NCI-H2107 treated with DMSO at 0.1 percent for 48 hours (cell line): ENCODE measurements at regions not wholly inside any gene's neighbourhood (a gene's known extent, or its start where the extent isn't known, plus 50 kb on each side); places are given as distances from the start of the nearest gene placed in this dataset.
A peak's percentile ranks its signal among the peaks of the same experiment; 100 is the strongest.

Source experiments
- DNase-seq: peaks from one replicate; lab custom pipeline; 2025; ENCODE audit not compliant: unreplicated experiment; lab: John Stamatoyannopoulos, UW

DNA sequence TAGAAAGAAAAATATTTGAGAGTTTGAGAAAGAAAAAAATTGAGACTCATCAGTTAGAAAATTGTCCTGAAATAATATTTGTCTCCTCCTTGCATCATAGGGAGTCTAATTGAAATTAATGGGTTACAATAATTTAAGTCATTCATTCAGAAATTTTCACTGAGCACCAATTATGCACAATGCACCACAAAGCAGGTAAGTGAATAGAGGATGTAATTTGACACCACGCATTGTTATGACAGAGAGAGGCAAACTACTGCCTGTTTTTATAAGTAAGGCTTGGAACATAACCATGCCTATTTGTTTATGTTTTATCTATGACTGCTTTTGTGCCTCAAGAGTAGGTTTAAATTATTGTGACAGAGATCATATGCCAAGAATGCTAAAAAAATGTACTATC, 537.9 kb upstream of the FAT3 start:
- DNase-seq = peak; percentile 21

DNA sequence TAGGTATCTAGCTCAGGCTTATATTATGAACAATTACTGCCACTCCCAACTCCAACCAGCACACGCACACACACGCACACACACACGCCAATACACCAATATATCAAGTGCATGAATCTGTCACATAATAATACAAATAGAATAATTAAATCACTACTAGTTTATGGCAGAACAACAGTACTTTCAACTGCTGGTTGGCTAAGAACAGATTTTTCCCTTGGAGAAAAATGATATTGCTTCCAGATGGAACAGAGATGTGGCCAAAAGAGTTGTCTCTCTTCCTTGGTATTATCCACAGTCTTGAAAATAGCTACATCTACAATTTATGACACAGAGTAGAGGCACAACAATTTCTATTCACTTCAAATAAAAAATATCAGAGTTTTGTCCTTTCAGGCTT, 538.3 kb upstream of the FAT3 start:
- DNase-seq = no peak

DNA sequence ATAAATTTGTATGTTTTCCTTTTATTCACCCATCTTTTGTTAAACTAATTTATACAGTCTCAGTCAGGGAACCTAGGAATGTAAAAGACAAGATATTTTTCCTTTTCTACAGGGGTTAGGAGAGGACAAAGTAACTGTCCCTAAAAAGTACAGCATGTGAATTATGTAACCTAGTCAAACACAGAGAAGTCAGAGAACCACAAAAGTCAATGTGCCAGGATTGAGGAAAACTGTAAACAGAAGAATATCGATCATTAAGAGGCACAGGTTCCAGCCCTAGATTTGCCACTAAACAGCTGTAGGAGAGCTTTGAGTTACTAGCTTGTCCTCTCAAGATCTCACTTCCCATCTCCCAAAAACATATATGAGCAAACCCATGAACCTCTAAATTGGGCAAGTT, 550.9 kb upstream of the FAT3 start:
- no peak for DNase-seq

DNA sequence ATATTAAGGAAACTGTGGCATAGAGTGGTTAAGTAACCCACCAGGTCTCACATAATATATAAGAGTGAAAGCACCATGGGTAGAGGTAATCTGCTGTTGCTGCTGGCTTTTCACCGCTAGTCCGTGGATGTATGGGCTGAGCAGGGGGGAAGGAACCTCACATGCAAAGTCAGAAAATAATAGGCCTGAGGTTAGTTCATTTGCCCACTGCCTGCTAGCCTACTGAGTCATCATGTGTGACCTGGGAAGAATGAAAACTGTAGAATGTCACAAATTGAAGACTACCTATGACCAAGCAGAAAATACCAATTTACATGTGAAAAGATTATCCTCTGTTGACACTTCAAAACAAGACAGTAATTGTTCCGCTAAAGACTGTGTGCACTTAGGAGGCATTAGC, 560.1 kb upstream of the FAT3 start:
- DNase-seq = peak; percentile 15

DNA sequence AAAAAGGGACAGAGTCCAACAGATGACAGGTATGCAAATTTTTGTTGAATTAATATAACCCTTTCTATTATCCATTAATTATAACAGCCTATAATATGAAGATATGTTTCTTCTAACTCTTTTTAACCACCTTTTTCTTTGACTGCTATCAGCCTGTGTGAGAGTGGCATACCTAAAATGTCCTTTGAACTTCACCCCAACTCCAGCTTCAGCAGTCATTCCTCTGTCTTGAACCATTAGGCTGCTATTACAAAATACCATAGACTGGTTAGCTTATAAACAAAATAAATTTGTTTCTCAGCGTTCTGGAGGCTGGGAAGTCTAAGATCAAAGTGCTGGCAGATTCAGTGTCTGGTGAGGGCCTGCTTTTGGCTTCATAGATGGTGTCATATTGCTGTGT, 564.6 kb upstream of the FAT3 start:
- no peak for DNase-seq

GRCh38 chr11:91654686-91655085, 569.9 kb upstream of the FAT3 start:
- DNase-seq = no peak

DNA sequence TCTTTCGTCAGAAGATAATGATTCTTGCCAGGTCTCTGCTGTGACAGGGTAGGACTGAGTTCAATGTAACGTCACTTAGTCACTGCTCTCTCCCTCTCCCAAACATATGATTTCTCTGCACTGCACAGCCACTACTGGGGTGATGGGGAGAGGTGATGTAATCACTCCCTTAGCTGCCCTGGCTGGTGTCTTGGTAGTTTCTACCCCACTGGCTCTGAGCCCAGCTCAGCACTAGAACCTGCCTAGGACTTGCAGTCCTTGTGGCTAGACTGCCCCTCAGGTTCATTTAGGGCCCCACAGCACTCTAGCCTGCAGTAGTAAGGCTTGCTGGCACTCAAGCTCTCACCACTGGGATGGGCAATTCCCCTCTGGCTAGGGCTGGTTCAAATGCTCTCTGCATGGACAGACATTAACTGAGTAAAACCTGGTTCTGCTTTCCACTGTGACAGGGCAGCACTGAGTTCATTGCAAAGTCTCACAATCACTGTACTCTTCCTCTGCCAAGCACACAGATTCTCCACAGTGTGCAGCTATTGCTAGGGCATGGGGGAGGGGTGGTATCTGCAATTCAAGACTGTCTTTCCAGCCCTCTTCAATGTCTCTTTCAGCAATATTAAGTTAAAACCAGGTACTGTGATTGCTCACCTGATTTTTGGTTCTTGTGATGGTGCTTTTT, 571.4 kb upstream of the FAT3 start:
- no peak for DNase-seq

GRCh38 chr11:91650802-91651201, 573.8 kb upstream of the FAT3 start:
- DNase-seq = no peak

- no peak for DNase-seq
Measured at GRCh38 chr11:91641153-91641552, 583.5 kb upstream of the FAT3 start.

- DNase-seq = no peak
Measured at GRCh38 chr11:91639359-91639758, 585.3 kb upstream of the FAT3 start.

- no peak for DNase-seq
Measured at GRCh38 chr11:91630916-91631673, 593.5 kb upstream of the FAT3 start.

DNA sequence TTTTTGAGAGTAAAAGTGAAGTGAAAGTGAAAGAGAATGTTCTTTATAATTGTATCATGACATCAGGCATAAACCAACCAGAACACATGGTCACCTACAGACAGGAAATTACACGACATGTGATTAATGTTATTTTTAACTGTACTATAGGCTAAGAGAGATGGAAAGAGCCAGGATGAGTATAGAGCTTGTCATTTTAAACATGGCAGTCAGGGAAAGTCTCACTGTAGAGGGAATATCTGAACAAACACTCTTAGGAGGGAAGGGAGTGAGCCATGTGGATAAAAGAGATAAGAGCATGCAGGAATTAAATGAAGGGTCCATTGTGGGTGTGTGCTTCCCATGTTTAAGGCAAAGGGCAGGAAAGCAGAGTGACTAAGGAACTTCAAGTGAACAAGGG, 599.1 kb upstream of the FAT3 start:
- DNase-seq = no peak

- no peak for DNase-seq
Measured at GRCh38 chr11:91624021-91624420, 600.6 kb upstream of the FAT3 start.

DNA sequence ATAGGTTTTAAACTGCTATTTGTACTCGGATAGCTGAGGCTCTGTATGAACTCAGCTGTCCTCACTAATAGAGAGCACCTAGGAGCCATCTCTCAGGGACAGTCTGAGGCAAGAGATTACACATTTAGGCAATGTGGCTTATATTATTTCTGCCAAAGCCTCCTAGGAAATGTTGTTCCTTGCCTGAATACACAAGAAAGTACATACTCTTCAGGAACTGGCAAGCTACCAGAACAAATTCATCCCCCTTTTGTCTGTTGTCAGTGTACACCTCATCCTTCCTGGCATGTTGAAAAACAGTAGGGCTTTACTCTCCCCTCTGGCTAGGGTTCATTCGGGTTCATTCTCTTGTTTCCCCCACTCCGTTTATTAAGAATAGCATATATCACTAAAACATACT, 615.9 kb upstream of the FAT3 start:
- DNase-seq = no peak

GRCh38 chr11:91596111-91596510, 628.5 kb upstream of the FAT3 start:
- DNase-seq = no peak

DNA sequence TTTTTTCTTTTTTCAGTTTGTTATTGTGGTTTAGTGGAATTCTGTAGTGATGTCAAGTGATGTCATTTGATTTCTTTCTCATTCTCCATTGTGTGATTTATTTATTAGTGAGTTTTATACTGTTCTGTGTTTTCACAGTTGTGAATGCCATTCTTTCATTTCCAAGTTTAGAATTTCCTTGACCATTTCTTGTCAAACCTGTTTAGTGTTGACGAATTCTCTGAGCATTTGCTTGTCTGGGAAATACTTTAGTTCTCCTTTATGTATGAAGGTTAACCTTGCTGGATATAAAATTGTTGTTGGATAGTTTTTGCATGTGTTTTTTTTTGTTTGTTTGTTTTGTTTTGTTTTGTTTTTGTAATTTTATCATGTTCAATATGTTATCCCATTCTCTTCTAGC, 633.6 kb upstream of the FAT3 start:
- DNase-seq = no peak

- no peak for DNase-seq
Measured at GRCh38 chr11:91587131-91587530, 637.5 kb upstream of the FAT3 start.

DNA sequence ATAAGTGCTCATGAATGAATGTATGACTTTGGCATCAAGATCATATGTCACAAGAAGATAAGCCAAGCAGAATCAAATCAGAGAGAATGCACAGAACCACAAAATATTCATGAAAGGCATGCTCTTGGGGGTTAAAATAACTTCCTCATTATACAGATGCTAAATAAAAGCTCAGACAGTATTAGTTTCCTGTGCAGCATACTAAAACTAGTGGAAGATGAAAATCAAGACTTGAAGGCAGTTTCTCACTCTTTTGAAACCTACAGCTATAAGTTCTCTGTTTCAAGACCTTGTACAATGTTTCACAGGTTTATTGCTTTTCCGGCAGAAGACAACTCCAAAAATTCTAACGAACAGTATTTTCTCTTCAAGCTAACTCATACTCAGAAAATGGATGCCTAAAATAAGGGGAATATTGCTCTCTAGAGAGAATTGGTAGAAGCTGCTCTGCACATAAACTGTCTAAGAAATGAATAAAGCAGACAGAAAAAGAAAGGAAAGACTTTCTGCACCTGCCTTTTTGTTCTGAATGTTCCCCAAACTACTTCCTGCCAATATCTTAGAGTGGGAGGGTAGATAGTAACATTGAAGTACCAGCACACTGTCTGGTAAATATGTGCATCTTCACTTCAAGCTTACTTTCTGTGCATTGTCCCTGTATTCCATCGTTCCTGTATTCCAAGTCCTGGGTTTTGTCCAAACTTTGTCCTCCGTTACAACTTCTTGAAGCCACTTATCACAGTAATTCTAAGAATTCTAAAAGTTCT, 639.4 kb upstream of the FAT3 start:
- no peak for DNase-seq

- DNase-seq = no peak
Measured at GRCh38 chr11:91563176-91563575, 661.4 kb upstream of the FAT3 start.

GRCh38 chr11:91560434-91560833, 664.2 kb upstream of the FAT3 start:
- DNase-seq = no peak

DNA sequence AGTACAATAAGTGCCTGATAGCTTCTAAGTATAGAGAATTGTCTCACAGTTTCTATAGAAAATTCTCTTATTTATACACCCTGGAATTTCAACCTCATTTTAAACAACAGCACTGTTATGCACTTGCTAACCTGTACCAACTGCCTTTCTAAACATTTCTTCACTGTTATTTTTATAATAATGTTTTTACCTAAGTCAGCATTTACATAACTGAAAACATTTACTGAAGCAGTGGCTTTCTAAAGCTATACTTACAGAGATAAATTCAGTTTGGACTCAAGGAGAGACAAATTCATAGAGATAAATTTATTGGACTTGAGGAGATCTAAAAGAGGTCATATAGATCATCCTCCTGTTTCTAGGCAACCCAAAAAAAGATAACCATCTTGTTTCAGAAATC, 686.6 kb upstream of the FAT3 start:
- DNase-seq = no peak

DNA sequence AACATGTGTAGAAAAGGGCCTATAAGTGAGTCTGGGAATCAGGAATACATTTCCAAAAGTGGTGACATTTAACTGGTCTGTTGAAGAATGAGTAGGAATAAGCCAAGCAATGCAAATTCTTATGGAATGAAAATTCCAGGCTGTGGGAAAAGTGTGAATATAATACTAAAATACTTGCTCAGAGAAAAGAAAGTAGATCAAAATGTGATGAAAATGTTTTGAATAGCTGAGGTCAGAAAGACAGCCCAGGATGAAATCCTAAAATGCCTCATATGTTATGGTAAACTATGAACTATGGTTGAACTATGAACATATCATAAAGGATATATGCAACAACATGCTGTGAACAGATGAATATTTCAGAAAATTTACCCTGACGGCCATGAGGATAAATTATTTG, 688.3 kb upstream of the FAT3 start:
- DNase-seq = no peak
